Body of pancreas (tissue), 4 donors: ENCODE measurements at regions not wholly inside any gene's neighbourhood (a gene's known extent, or its start where the extent isn't known, plus 50 kb on each side); places are given as distances from the start of the nearest gene placed in this dataset.

Source experiments
- ATAC-seq: fragments of 150-250 bp; one replicate; pipeline ENCODE4 v1.9.1; 2016
- DNase-seq, 4 donors: peaks; one replicate each; pipeline ENCODE4 v3.0.0-alpha.2; 2019
- H3K27ac ChIP-seq, 4 donors: fragments of 200-600 bp; sonication (generic); 1 replicate in 3 of 4; 2 replicates in 1 of 4; pipeline versions ENCODE4 v1.5.1 to v1.6.1; 2016 to 2019; ENCODE audit warnings: mild to moderate bottlenecking in 1 of 4, mixed read lengths in 1 of 4, moderate library complexity in 1 of 4
- H3K27me3 ChIP-seq, 2 donors: fragments of 200-600 bp; sonication (generic); one replicate each; pipeline ENCODE4 v1.6.0; 2016; ENCODE audit warnings: mild to moderate bottlenecking in 1 of 2
- H3K36me3 ChIP-seq, 2 donors: fragments of 200-600 bp; sonication (generic); replicated peaks in 1 of 2; 2 replicates each; pipeline ENCODE4 v1.5.1; 2016; ENCODE audit warnings: low read depth in 2 of 2; ENCODE audit not compliant: insufficient read depth in 1 of 2
- H3K4me1 ChIP-seq: fragments of 200-600 bp; sonication (generic); one replicate; pipeline ENCODE4 v1.6.0; 2016
- H3K4me3 ChIP-seq, 2 donors: fragments of 200-600 bp; sonication (generic); 1 replicate in 1 of 2; 2 replicates in 1 of 2; pipeline ENCODE4 v1.5.1; 2016 to 2019
- H3K9me3 ChIP-seq, 3 donors: fragments of 200-600 bp; sonication (generic); 1 replicate in 2 of 3; 2 replicates in 1 of 3; pipeline ENCODE4 v1.5.1; 2016
- POLR2A ChIP-seq, 3 donors: fragments of 450-650 bp; IDR thresholded peaks; one replicate each; pipeline ENCODE4 v1.6.1; 2016; ENCODE audit warnings: antibody characterized with exemption in 3 of 3, mild to moderate bottlenecking in 2 of 3
- WGBS, 2 donors: methylation state at CpG; one replicate each; pipeline ENCODE4 v1.1.5; 2017; 5-methylcytosine and 5-hydroxymethylcytosine counted together
- intact Hi-C: fragments of 100-400 bp; cut with DNase I; formaldehyde crosslinking; loops from one replicate; pipeline ENCODE4 v1.15.1; 2023
- TF ChIP-seq, protein P1 (sequence below), 7 experiments: fragments of 450-650 bp in 4 of 7; fragments of 200-600 bp in 3 of 7; sonication (generic) in 3 of 7; IDR thresholded peaks; one replicate each; pipeline ENCODE4 v1.5.1; 2016 to 2019; ENCODE audit warnings: antibody characterized with exemption in 7 of 7

DNA sequence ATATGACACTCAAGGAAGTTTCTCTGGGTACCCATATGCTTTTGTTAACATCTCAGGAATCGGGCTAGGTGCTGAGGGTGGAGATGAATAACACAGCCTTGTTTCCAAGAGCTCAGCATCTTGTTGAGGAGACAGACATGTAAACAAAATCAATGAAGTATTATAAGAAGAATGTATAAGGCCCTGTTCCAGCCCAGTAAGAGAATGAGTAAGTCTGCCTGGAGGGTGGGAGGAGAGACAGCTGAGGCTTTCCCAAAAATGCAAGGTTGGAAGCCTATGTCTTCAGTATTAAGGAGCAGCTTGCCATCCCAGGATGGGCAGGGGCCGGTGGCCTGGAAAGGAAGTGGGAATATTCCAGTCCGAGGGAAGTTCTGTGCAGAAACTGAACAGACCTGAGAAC, 615.3 kb upstream of the BTBD3 start:
- intact Hi-C loops: no loop called here
- no peak for ATAC-seq
- 67 to 76% methylated on average over 3 of the region's 3 CpGs for WGBS, 2 donors
- H3K27ac ChIP-seq: no peak overlapping the region
- no peaks in the 10 kb centered on the region for H3K4me1 ChIP-seq
- no peaks in the 10 kb centered on the region for H3K36me3 ChIP-seq
- no peak for DNase-seq
- no peaks in the 10 kb centered on the region for H3K27me3 ChIP-seq
- no peaks in the 10 kb centered on the region for H3K9me3 ChIP-seq
- H3K4me3 ChIP-seq: no peak overlapping the region
- TF ChIP-seq, protein P1, sequence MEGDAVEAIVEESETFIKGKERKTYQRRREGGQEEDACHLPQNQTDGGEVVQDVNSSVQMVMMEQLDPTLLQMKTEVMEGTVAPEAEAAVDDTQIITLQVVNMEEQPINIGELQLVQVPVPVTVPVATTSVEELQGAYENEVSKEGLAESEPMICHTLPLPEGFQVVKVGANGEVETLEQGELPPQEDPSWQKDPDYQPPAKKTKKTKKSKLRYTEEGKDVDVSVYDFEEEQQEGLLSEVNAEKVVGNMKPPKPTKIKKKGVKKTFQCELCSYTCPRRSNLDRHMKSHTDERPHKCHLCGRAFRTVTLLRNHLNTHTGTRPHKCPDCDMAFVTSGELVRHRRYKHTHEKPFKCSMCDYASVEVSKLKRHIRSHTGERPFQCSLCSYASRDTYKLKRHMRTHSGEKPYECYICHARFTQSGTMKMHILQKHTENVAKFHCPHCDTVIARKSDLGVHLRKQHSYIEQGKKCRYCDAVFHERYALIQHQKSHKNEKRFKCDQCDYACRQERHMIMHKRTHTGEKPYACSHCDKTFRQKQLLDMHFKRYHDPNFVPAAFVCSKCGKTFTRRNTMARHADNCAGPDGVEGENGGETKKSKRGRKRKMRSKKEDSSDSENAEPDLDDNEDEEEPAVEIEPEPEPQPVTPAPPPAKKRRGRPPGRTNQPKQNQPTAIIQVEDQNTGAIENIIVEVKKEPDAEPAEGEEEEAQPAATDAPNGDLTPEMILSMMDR (IDR thresholded peaks at IDR 0.05): no peak
- TF ChIP-seq POLR2A (IDR thresholded peaks at IDR 0.05): no peak

DNA sequence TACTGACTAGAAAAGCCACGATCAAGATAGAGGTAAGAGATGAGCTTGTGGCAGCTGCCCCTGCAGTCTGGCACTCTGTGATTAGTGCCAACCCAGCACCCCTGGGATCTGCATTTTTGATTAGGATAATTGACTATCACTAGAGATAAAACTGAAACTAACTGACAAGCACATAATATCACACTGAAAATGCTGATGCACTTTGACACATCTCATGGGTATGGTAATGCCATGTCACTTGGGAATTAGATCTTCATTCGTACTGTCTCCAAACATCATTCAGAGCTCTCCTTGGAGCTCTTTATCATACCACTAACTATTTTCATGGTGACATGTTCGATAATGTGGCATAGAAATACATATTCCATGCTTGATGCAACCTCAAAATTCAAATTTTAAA, 612.9 kb upstream of the BTBD3 start:
- Histone ChIP-seq H3K4me3 (no peak overlapping the region), H3K9me3 (no peaks in the 10 kb centered on the region), H3K4me1 (no peaks in the 10 kb centered on the region), H3K36me3 (no peaks in the 10 kb centered on the region), H3K27me3 (no peaks in the 10 kb centered on the region), H3K27ac (no peak overlapping the region)
- intact Hi-C loops: no loop called here
- no peak for DNase-seq
- TF ChIP-seq, protein P1 (IDR thresholded peaks at IDR 0.05): no peak
- no peak for TF ChIP-seq POLR2A (IDR thresholded peaks at IDR 0.05)
- no peak for ATAC-seq
- WGBS, 2 donors: 65 to 70% methylated on average over 3 of the region's 3 CpGs

DNA sequence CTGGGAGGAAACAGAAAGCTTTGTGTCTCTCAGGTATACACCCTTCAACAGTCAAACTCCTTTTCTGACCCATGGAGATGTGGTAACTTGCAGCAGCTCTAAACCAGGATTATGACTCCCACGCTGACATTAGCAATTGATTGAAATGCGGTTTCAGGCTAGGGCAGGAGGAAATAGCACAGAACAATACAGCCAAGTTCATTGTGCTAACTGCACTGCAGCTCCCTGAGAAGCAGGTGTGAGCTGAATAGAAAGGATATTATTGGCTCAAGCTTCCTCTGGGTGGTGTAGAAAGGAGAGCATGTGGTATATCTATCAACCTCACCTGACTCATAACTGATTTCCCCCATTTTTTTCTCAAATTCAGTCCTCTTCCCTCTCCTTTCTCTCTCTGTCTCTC, 612.3 kb upstream of the BTBD3 start:
- Histone ChIP-seq H3K36me3 (no peaks in the 10 kb centered on the region), H3K27me3 (no peaks in the 10 kb centered on the region), H3K4me3 (no peak overlapping the region), H3K4me1 (no peaks in the 10 kb centered on the region), H3K9me3 (no peaks in the 10 kb centered on the region), H3K27ac (no peak overlapping the region)
- TF ChIP-seq, protein P1 (IDR thresholded peaks at IDR 0.05): no peak
- no peak for TF ChIP-seq POLR2A (IDR thresholded peaks at IDR 0.05)
- ATAC-seq (no peak), DNase-seq (no peak)
- intact Hi-C loops: no loop called here
- 29 to 41% methylated on average over 2 of the region's 2 CpGs for WGBS, 2 donors

DNA sequence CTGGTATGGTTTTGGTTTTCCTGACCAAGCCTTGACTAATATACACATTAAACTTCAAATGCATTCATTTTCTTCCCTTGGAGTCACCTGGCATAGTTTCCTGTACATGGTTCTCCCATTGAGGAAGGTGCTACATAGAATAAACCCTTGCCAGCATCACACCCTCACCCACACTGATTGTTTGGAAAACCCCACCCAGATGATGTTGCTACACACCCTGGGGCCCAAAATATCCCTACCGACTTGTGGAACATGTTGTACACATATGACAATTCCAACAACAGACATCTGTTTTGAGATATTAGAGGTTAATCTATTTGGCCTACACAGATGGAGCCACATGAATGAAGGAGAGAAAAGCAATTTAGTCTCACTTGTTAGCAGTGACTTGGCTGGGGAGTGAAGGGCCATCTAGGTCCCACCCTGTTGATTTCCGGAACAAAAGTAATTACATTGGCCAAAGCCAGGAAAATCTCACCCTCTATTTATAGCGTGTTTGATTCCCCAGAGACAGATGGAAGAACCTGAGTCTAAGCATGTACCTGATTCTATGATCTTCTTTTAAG, 606.0 kb upstream of the BTBD3 start:
- H3K27me3 ChIP-seq: no peaks in the 10 kb centered on the region
- H3K36me3 ChIP-seq: no peaks in the 10 kb centered on the region
- ATAC-seq (no peak), DNase-seq (no peak)
- H3K9me3 ChIP-seq: no peaks in the 10 kb centered on the region
- intact Hi-C loops: no loop called here
- H3K4me3 ChIP-seq: no peak overlapping the region
- WGBS, 2 donors: 80 to 94% methylated on average over 3 of the region's 3 CpGs
- no peaks in the 10 kb centered on the region for H3K4me1 ChIP-seq
- H3K27ac ChIP-seq: no peak overlapping the region
- TF ChIP-seq, protein P1 (IDR thresholded peaks at IDR 0.05): no peak
- TF ChIP-seq POLR2A (IDR thresholded peaks at IDR 0.05): no peak

DNA sequence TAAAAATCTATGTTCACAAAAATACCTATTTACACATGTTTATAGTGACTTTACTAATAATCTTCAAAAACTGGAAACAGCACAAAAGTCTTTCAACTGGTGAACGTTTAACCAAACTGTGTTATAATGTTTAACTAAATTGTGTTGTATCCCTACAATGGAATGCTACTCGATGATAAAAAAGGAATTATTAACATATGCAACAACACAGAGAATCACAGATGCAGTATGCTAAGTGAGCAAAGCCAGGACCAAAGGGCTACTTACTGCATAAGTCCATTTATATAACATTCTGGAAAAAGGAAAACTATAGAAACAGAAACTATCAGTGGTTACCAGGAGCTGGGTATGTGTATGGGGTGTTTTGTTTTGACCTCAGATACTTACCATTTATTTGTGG, 602.2 kb upstream of the BTBD3 start:
- intact Hi-C loops: no loop called here
- WGBS, 2 donors: 16 to 21% methylated on average over 2 of the region's 2 CpGs
- no peaks in the 10 kb centered on the region for H3K4me1 ChIP-seq
- peaks cover 0 to 6% (median 0%) of the 10 kb centered on the region in 3 donors for H3K9me3 ChIP-seq
- TF ChIP-seq, protein P1 (IDR thresholded peaks at IDR 0.05): no peak
- TF ChIP-seq POLR2A (IDR thresholded peaks at IDR 0.05): no peak
- ATAC-seq: peak; percentile 55
- no peaks in the 10 kb centered on the region for H3K27me3 ChIP-seq
- no peak for DNase-seq
- H3K4me3 ChIP-seq: no peak overlapping the region
- H3K36me3 ChIP-seq: no peaks in the 10 kb centered on the region
- peak overlapping the region in 1 of 4 donors; percentile 2 for H3K27ac ChIP-seq
